H9 (cell line): ENCODE measurements at regions not wholly inside any gene's neighbourhood (a gene's known extent, or its start where the extent isn't known, plus 50 kb on each side); places are given as distances from the start of the nearest gene placed in this dataset.

ENCODE experiments used
- DNase-seq: peaks from one replicate; pipeline ENCODE4 v3.0.0-alpha.2; 2017
- H2AFZ ChIP-seq: one replicate; pipeline ENCODE4 v1.6.1; 2013; ENCODE audit warnings: mild to moderate bottlenecking, low read length, control low read depth, moderate library complexity
- H2AK5ac ChIP-seq: 2 replicates; pipeline ENCODE4 v1.6.1; 2013; ENCODE audit warnings: low read length, control low read depth, mixed read lengths; ENCODE audit not compliant: insufficient read length
- H2BK120ac ChIP-seq: one replicate; pipeline ENCODE4 v1.6.1; 2013; ENCODE audit warnings: low read depth, mild to moderate bottlenecking, low read length, control low read depth, inconsistent platforms; ENCODE audit not compliant: poor library complexity, severe bottlenecking
- H2BK12ac ChIP-seq: 2 replicates; pipeline ENCODE4 v1.6.1; 2013; ENCODE audit warnings: low read length, control low read depth, mixed read lengths, low read depth; ENCODE audit not compliant: insufficient read length
- H2BK15ac ChIP-seq: 2 replicates; pipeline ENCODE4 v1.6.1; 2013; ENCODE audit warnings: low read depth, low read length, control low read depth
- H2BK20ac ChIP-seq: one replicate; pipeline ENCODE4 v1.6.1; 2013; ENCODE audit warnings: low read depth, mild to moderate bottlenecking, low read length, control low read depth, inconsistent platforms; ENCODE audit not compliant: poor library complexity, severe bottlenecking
- H2BK5ac ChIP-seq: 2 replicates; pipeline ENCODE4 v1.6.1; 2013; ENCODE audit warnings: low read length, control low read depth, mixed read lengths; ENCODE audit not compliant: insufficient read length
- H3K14ac ChIP-seq: 2 replicates; pipeline ENCODE4 v1.6.1; 2013; ENCODE audit warnings: low read length, control low read depth; ENCODE audit not compliant: insufficient read depth
- H3K18ac ChIP-seq: 2 replicates; pipeline ENCODE4 v1.6.1; 2013; ENCODE audit warnings: low read depth, mild to moderate bottlenecking, mixed read lengths, low read length, control low read depth; ENCODE audit not compliant: insufficient read length
- H3K23ac ChIP-seq: 2 replicates; pipeline ENCODE4 v1.6.1; 2013; ENCODE audit warnings: low read length, control low read depth, mixed read lengths, low read depth; ENCODE audit not compliant: insufficient read length
- H3K23me2 ChIP-seq: 2 replicates; pipeline ENCODE4 v1.6.1; 2013; ENCODE audit warnings: low read depth, mild to moderate bottlenecking, mixed read lengths, low read length, control low read depth; ENCODE audit not compliant: insufficient read length, poor library complexity, severe bottlenecking
- H3K27ac ChIP-seq: 2 replicates; pipeline ENCODE4 v1.5.1; 2013; ENCODE audit warnings: low read length, control low read depth, mixed read lengths, low read depth; ENCODE audit not compliant: insufficient read length
- H3K27me3 ChIP-seq: 2 replicates; pipeline ENCODE4 v1.6.1; 2013; ENCODE audit warnings: low read length, control low read depth, inconsistent platforms; ENCODE audit not compliant: insufficient read depth
- H3K4ac ChIP-seq: 2 replicates; pipeline ENCODE4 v1.6.1; 2013; ENCODE audit warnings: low read depth, mild to moderate bottlenecking, control low read depth, inconsistent platforms, low read length, moderate library complexity
- H3K4me1 ChIP-seq: 2 replicates; pipeline ENCODE4 v1.6.1; 2013; ENCODE audit warnings: low read length, control low read depth, inconsistent platforms; ENCODE audit not compliant: insufficient read depth
- H3K4me2 ChIP-seq: 2 replicates; pipeline ENCODE4 v1.6.1; 2013; ENCODE audit warnings: low read length, control low read depth, mixed read lengths; ENCODE audit not compliant: insufficient read length, insufficient read depth
- H3K56ac ChIP-seq: 2 replicates; pipeline ENCODE4 v1.6.1; 2013; ENCODE audit warnings: low read depth, mild to moderate bottlenecking, mixed read lengths, low read length, control low read depth; ENCODE audit not compliant: insufficient read length
- H3K79me1 ChIP-seq: 2 replicates; pipeline ENCODE4 v1.6.1; 2013; ENCODE audit warnings: low read depth, mild to moderate bottlenecking, moderate library complexity, low read length, control low read depth, inconsistent platforms; ENCODE audit not compliant: insufficient read depth, poor library complexity, severe bottlenecking
- H3K79me2 ChIP-seq: 2 replicates; pipeline ENCODE4 v1.6.1; 2013; ENCODE audit warnings: low read length, control low read depth, inconsistent platforms; ENCODE audit not compliant: insufficient read depth
- H3K9ac ChIP-seq: 2 replicates; pipeline ENCODE4 v1.6.1; 2013; ENCODE audit warnings: low read length, control low read depth, mixed read lengths; ENCODE audit not compliant: insufficient read length; ENCODE audit errors: extremely low read depth
- H3K9me3 ChIP-seq: one replicate; pipeline ENCODE4 v1.6.1; 2013; ENCODE audit warnings: low read depth, low read length, inconsistent platforms; ENCODE audit not compliant: control insufficient read depth
- H3T11ph ChIP-seq: one replicate; pipeline ENCODE4 v1.6.1; 2013; ENCODE audit warnings: mild to moderate bottlenecking, low read length, control low read depth, inconsistent platforms
- H4K20me1 ChIP-seq: one replicate; pipeline ENCODE4 v1.6.1; 2013; ENCODE audit not compliant: control insufficient read depth, insufficient read length, insufficient read depth
- H4K5ac ChIP-seq: 2 replicates; pipeline ENCODE4 v1.6.1; 2013; ENCODE audit warnings: low read depth, mild to moderate bottlenecking, mixed read lengths, low read length, control low read depth; ENCODE audit not compliant: insufficient read length
- H4K8ac ChIP-seq: replicated peaks from 2 replicates; pipeline ENCODE4 v1.6.1; 2013; ENCODE audit warnings: low read length, control low read depth, mixed read lengths, low read depth; ENCODE audit not compliant: insufficient read length
- H4K91ac ChIP-seq: 2 replicates; pipeline ENCODE4 v1.6.1; 2013; ENCODE audit warnings: low read depth, mild to moderate bottlenecking, moderate library complexity, mixed read lengths, low read length, control low read depth; ENCODE audit not compliant: insufficient read length
- H3K27ac Mint-ChIP-seq, 3 experiments: 2 replicates in 2 of 3; 3 replicates in 1 of 3; pipeline ENCODE4 v1.8.0; 2020 to 2021; ENCODE audit warnings: mixed read lengths in 3 of 3, mild to moderate bottlenecking in 1 of 3, moderate library complexity in 1 of 3
- H3K27me3 Mint-ChIP-seq: 2 replicates; pipeline ENCODE4 v1.8.0; 2021; ENCODE audit warnings: low read depth, mild to moderate bottlenecking, moderate library complexity, mixed read lengths
- H3K36me3 Mint-ChIP-seq, 3 experiments: 2 replicates in 2 of 3; 3 replicates in 1 of 3; pipeline ENCODE4 v1.8.0; 2020 to 2021; ENCODE audit warnings: low read depth in 3 of 3, mixed read lengths in 3 of 3; ENCODE audit not compliant: insufficient read depth in 1 of 3
- H3K4me1 Mint-ChIP-seq, 2 experiments: 2 replicates each; pipeline ENCODE4 v1.8.0; 2020; ENCODE audit warnings: mixed read lengths in 2 of 2
- H3K4me3 Mint-ChIP-seq, 2 experiments: 2 replicates in 1 of 2; 3 replicates in 1 of 2; pipeline ENCODE4 v1.8.0; 2020 to 2021; ENCODE audit warnings: mild to moderate bottlenecking in 2 of 2, mixed read lengths in 2 of 2, moderate library complexity in 1 of 2
- H3K9me3 Mint-ChIP-seq, 2 experiments: 2 replicates in 1 of 2; 3 replicates in 1 of 2; pipeline ENCODE4 v1.8.0; 2020; ENCODE audit warnings: mild to moderate bottlenecking in 2 of 2, mixed read lengths in 2 of 2, moderate library complexity in 1 of 2
- CTCF ChIP-seq: fragments of 200-600 bp; sonication (generic); conservative IDR thresholded peaks from 3 replicates; pipeline ENCODE4 v1.8.0; 2021; ENCODE audit warnings: antibody characterized with exemption, mild to moderate bottlenecking
- WGBS: extraction: QIAGEN DNeasy Blood & Tissue Kit; methylation state at CpG from one replicate; pipeline ENCODE4 v1.1.7; 2013; ENCODE audit warnings: missing lambda C conversion rate, low lambda C conversion rate, mixed read lengths; ENCODE audit not compliant: insufficient read length; ENCODE audit errors: extremely low coverage; 5-methylcytosine and 5-hydroxymethylcytosine counted together

GRCh38 chr4:29220761-29221160 is 1499.4 kb upstream of the PCDH7 start:
- H3K27ac Mint-ChIP-seq = no peak overlapping the region
- no peaks in the 10 kb centered on the region for H3K79me1 ChIP-seq
- H3K56ac ChIP-seq = no peak overlapping the region
- H3K23ac ChIP-seq = no peak overlapping the region
- DNase-seq = no peak
- no peaks in the 10 kb centered on the region for H3K4me1 ChIP-seq
- no peaks in the 10 kb centered on the region for H4K20me1 ChIP-seq
- no peak overlapping the region for H3K4me3 Mint-ChIP-seq
- H2BK12ac ChIP-seq = no peak overlapping the region
- H2BK5ac ChIP-seq = no peak overlapping the region
- no peak overlapping the region for H3K14ac ChIP-seq
- no peak overlapping the region for H4K5ac ChIP-seq
- no peak overlapping the region for H2AK5ac ChIP-seq
- no peaks in the 10 kb centered on the region for H3K9me3 Mint-ChIP-seq
- H3K23me2 ChIP-seq = no peaks in the 10 kb centered on the region
- H3K9me3 ChIP-seq = no peaks in the 10 kb centered on the region
- H3K9ac ChIP-seq = no peak overlapping the region
- WGBS = no CpG with 5 or more reads among the region's 1 CpG
- no peak overlapping the region for H4K91ac ChIP-seq
- no peak overlapping the region for H2BK15ac ChIP-seq
- H2AFZ ChIP-seq = no peak overlapping the region
- no peaks in the 10 kb centered on the region for H3K27me3 ChIP-seq
- H3K4ac ChIP-seq = no peak overlapping the region
- H3T11ph ChIP-seq = no peak overlapping the region
- H3K36me3 Mint-ChIP-seq = no peaks in the 10 kb centered on the region
- H4K8ac ChIP-seq = no peak overlapping the region
- H2BK20ac ChIP-seq = no peak overlapping the region
- no peak overlapping the region for H3K4me2 ChIP-seq
- no peaks in the 10 kb centered on the region for H3K79me2 ChIP-seq
- no peak for TF ChIP-seq CTCF
- no peaks in the 10 kb centered on the region for H3K27me3 Mint-ChIP-seq
- no peaks in the 10 kb centered on the region for H3K4me1 Mint-ChIP-seq
- no peak overlapping the region for H3K18ac ChIP-seq
- H3K27ac ChIP-seq = no peak overlapping the region
- no peak overlapping the region for H2BK120ac ChIP-seq
